ENCODE measurements at regions not wholly inside any gene's neighbourhood (a gene's known extent, or its start where the extent isn't known, plus 50 kb on each side); places are given as distances from the start of the nearest gene placed in this dataset.
"Not testable (repeated sequence)": the region's sequence is repeated elsewhere in the genome, so short reads cannot be mapped to it uniquely, and the experiment has no call there.

GRCh38 chr12:59056966-59057365, 136.7 kb upstream of the LRIG3 start:
- DNase-seq (ENCODE audit: low spot score), result no peak
- Histone ChIP-seq H4K20me1 (ENCODE audit: insufficient read depth, poor library complexity, severe bottlenecking) (no peaks in the 10 kb centered on the region), H3K4me2 (no peak overlapping the region), H3K9me2 (replicated peaks; ENCODE audit: insufficient read depth) (no peaks in the 10 kb centered on the region), H3K4me3 (no peak overlapping the region), H3K27ac (no peak overlapping the region), H3K79me2 (no peaks in the 10 kb centered on the region), H3K4me1 (ENCODE audit: insufficient read depth) (no peaks in the 10 kb centered on the region), H3K9me3 (ENCODE audit: low read depth) (no peaks in the 10 kb centered on the region), H3K27me3 (no peaks in the 10 kb centered on the region), H2AFZ (no peak overlapping the region), H3K36me3 (replicated peaks; ENCODE audit: insufficient read depth, low read depth) (no peaks in the 10 kb centered on the region)
- TF ChIP-seq CTCF (IDR thresholded peaks at IDR 0.05; ENCODE audit: poor library complexity) (no peak), EZH2 (IDR thresholded peaks at IDR 0.05; ENCODE audit: borderline replicate concordance) (no peak), EZH2phosphoT487 (IDR thresholded peaks at IDR 0.05; ENCODE audit: low read depth, severe bottlenecking, unreplicated experiment) (no peak)
- whole genome bisulfite sequencing (ENCODE audit: low lambda C conversion rate, missing lambda C conversion rate), result 80% methylated on average over 3 of the region's 3 CpGs

GRCh38 chr12:59055204-59055860, 135.0 kb upstream of the LRIG3 start:
- Histone ChIP-seq H3K9me3 (ENCODE audit: low read depth) (no peaks in the 10 kb centered on the region), H3K36me3 (replicated peaks; ENCODE audit: insufficient read depth, low read depth) (no peaks in the 10 kb centered on the region), H3K9me2 (replicated peaks; ENCODE audit: insufficient read depth) (no peaks in the 10 kb centered on the region), H3K4me1 (ENCODE audit: insufficient read depth) (no peaks in the 10 kb centered on the region), H4K20me1 (ENCODE audit: insufficient read depth, poor library complexity, severe bottlenecking) (no peaks in the 10 kb centered on the region), H3K27me3 (no peaks in the 10 kb centered on the region), H3K4me2 (no peak overlapping the region), H2AFZ (no peak overlapping the region), H3K27ac (no peak overlapping the region), H3K79me2 (no peaks in the 10 kb centered on the region), H3K4me3 (no peak overlapping the region)
- peak; percentile 31 for DNase-seq (ENCODE audit: low spot score)
- no peak for TF ChIP-seq CTCF (IDR thresholded peaks at IDR 0.05; ENCODE audit: poor library complexity)
- no peak for TF ChIP-seq EZH2 (IDR thresholded peaks at IDR 0.05; ENCODE audit: borderline replicate concordance)
- 83% methylated on average over 1 of the region's 1 CpG for WGBS (ENCODE audit: low lambda C conversion rate, missing lambda C conversion rate)

- WGBS (ENCODE audit: low lambda C conversion rate, missing lambda C conversion rate), result 89% methylated on average over 11 of the region's 11 CpGs
- H3K27me3 ChIP-seq; H3K4me2 ChIP-seq; DNase-seq (ENCODE audit: low spot score); H2AFZ ChIP-seq; H3K4me1 ChIP-seq (ENCODE audit: insufficient read depth); H3K79me2 ChIP-seq; H3K9me2 ChIP-seq (replicated peaks; ENCODE audit: insufficient read depth); H3K4me3 ChIP-seq; H4K20me1 ChIP-seq (ENCODE audit: insufficient read depth, poor library complexity, severe bottlenecking); H3K9me3 ChIP-seq (ENCODE audit: low read depth); H3K27ac ChIP-seq; H3K36me3 ChIP-seq (replicated peaks; ENCODE audit: insufficient read depth, low read depth): not testable (repeated sequence)
Measured at GRCh38 chr12:59053266-59053899, 133.1 kb upstream of the LRIG3 start.

GRCh38 chr12:59046763-59047534, 126.6 kb upstream of the LRIG3 start:
- Histone ChIP-seq H2AFZ (no peak overlapping the region), H4K20me1 (ENCODE audit: insufficient read depth, poor library complexity, severe bottlenecking) (no peaks in the 10 kb centered on the region), H3K36me3 (replicated peaks; ENCODE audit: insufficient read depth, low read depth) (no peaks in the 10 kb centered on the region), H3K27ac (no peak overlapping the region), H3K4me2 (no peak overlapping the region), H3K79me2 (no peaks in the 10 kb centered on the region), H3K4me1 (ENCODE audit: insufficient read depth) (no peaks in the 10 kb centered on the region), H3K9me3 (ENCODE audit: low read depth) (no peaks in the 10 kb centered on the region), H3K9me2 (replicated peaks; ENCODE audit: insufficient read depth) (no peaks in the 10 kb centered on the region), H3K4me3 (no peak overlapping the region), H3K27me3 (no peaks in the 10 kb centered on the region)
- WGBS (ENCODE audit: low lambda C conversion rate, missing lambda C conversion rate), result 75% methylated on average over 2 of the region's 2 CpGs
- DNase-seq (ENCODE audit: low spot score), result no peak
- no peak for TF ChIP-seq CTCF (IDR thresholded peaks at IDR 0.05; ENCODE audit: poor library complexity)
- TF ChIP-seq EZH2phosphoT487 (IDR thresholded peaks at IDR 0.05; ENCODE audit: low read depth, severe bottlenecking, unreplicated experiment), result no peak
- TF ChIP-seq EZH2 (IDR thresholded peaks at IDR 0.05; ENCODE audit: borderline replicate concordance), result no peak

All from hepatocyte (in vitro differentiated cells).